GM10266 (cell line): ENCODE measurements at regions not wholly inside any gene's neighbourhood (a gene's known extent, or its start where the extent isn't known, plus 50 kb on each side); places are given as distances from the start of the nearest gene placed in this dataset.

Source experiments
- DNase-seq: peaks from one replicate; pipeline ENCODE4 v3.0.0; 2012; ENCODE audit errors: extremely low spot score
- CTCF ChIP-seq: IDR thresholded peaks from 2 replicates; pipeline ENCODE4 v1.5.1; 2012; ENCODE audit warnings: mild to moderate bottlenecking, low read depth; ENCODE audit not compliant: control insufficient read depth, insufficient read depth; ENCODE audit errors: missing control alignments

GRCh38 chr2:104332731-104333130, 521.2 kb upstream of the POU3F3 start:
- no peak for TF ChIP-seq CTCF
- no peak for DNase-seq

- no peak for TF ChIP-seq CTCF
Observed at GRCh38 chr2:104337869-104338268, 516.0 kb upstream of the POU3F3 start.

GRCh38 chr2:104340162-104340561, 513.8 kb upstream of the POU3F3 start:
- TF ChIP-seq CTCF = no peak
- DNase-seq = no peak

More at GRCh38 chr2:104337869-104338268, 516.0 kb upstream of the POU3F3 start:
- DNase-seq = no peak

- no peak for DNase-seq
Observed at GRCh38 chr2:104340879-104341828, 512.8 kb upstream of the POU3F3 start.

GRCh38 chr2:104344306-104344705, 509.6 kb upstream of the POU3F3 start:
- TF ChIP-seq CTCF = no peak
- DNase-seq = no peak

More at GRCh38 chr2:104340879-104341828, 512.8 kb upstream of the POU3F3 start:
- no peak for TF ChIP-seq CTCF

- TF ChIP-seq CTCF = no peak
- DNase-seq = no peak
Observed at GRCh38 chr2:104344985-104345384, 508.9 kb upstream of the POU3F3 start.

- TF ChIP-seq CTCF = no peak
- DNase-seq = no peak
Observed at GRCh38 chr2:104358122-104358521, 495.8 kb upstream of the POU3F3 start.
